Chondrocyte (in vitro differentiated cells): ENCODE measurements at regions not wholly inside any gene's neighbourhood (a gene's known extent, or its start where the extent isn't known, plus 50 kb on each side); places are given as distances from the start of the nearest gene placed in this dataset.
"Not testable (repeated sequence)": the region's sequence is repeated elsewhere in the genome, so short reads cannot be mapped to it uniquely, and the experiment has no call there.

Source experiments
- DNase-seq: peaks from one replicate; pipeline ENCODE4 v3.0.0; 2021; ENCODE audit warnings: mixed read lengths, low spot score
- H3K27ac Mint-ChIP-seq: one replicate; pipeline ENCODE4 v1.8.0; 2021; ENCODE audit warnings: mild to moderate bottlenecking, moderate library complexity, mixed read lengths; ENCODE audit not compliant: unreplicated experiment
- H3K27me3 Mint-ChIP-seq: 2 replicates; pipeline ENCODE4 v1.8.0; 2021; ENCODE audit warnings: low read depth, mixed read lengths
- H3K36me3 Mint-ChIP-seq: 2 replicates; pipeline ENCODE4 v1.8.0; 2021; ENCODE audit warnings: low read depth, mixed read lengths
- H3K4me1 Mint-ChIP-seq: 2 replicates; pipeline ENCODE4 v1.8.0; 2021; ENCODE audit warnings: low read depth, mild to moderate bottlenecking, mixed read lengths
- H3K4me3 Mint-ChIP-seq: one replicate; pipeline ENCODE4 v1.8.0; 2021; ENCODE audit warnings: mild to moderate bottlenecking, moderate library complexity, mixed read lengths; ENCODE audit not compliant: unreplicated experiment
- H3K9me3 Mint-ChIP-seq: 2 replicates; pipeline ENCODE4 v1.8.0; 2021; ENCODE audit warnings: low read depth, mixed read lengths
- TF ChIP-seq, protein P1 (sequence below): fragments of 200-600 bp; sonication (generic); IDR thresholded peaks from 2 replicates; pipeline ENCODE4 v1.5.0; 2021; ENCODE audit warnings: antibody characterized with exemption, mild to moderate bottlenecking, moderate library complexity

GRCh38 chr12:126963825-126964224, 1303.1 kb upstream of the TMEM132C start:
- no peaks in the 10 kb centered on the region for H3K27me3 Mint-ChIP-seq
- H3K9me3 Mint-ChIP-seq = peaks cover 15% of the 10 kb centered on the region
- H3K27ac Mint-ChIP-seq = no peak overlapping the region
- no peaks in the 10 kb centered on the region for H3K4me1 Mint-ChIP-seq
- H3K4me3 Mint-ChIP-seq = no peak overlapping the region
- TF ChIP-seq, protein P1, sequence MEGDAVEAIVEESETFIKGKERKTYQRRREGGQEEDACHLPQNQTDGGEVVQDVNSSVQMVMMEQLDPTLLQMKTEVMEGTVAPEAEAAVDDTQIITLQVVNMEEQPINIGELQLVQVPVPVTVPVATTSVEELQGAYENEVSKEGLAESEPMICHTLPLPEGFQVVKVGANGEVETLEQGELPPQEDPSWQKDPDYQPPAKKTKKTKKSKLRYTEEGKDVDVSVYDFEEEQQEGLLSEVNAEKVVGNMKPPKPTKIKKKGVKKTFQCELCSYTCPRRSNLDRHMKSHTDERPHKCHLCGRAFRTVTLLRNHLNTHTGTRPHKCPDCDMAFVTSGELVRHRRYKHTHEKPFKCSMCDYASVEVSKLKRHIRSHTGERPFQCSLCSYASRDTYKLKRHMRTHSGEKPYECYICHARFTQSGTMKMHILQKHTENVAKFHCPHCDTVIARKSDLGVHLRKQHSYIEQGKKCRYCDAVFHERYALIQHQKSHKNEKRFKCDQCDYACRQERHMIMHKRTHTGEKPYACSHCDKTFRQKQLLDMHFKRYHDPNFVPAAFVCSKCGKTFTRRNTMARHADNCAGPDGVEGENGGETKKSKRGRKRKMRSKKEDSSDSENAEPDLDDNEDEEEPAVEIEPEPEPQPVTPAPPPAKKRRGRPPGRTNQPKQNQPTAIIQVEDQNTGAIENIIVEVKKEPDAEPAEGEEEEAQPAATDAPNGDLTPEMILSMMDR = no peak
- no peaks in the 10 kb centered on the region for H3K36me3 Mint-ChIP-seq
- no peak for DNase-seq

DNA sequence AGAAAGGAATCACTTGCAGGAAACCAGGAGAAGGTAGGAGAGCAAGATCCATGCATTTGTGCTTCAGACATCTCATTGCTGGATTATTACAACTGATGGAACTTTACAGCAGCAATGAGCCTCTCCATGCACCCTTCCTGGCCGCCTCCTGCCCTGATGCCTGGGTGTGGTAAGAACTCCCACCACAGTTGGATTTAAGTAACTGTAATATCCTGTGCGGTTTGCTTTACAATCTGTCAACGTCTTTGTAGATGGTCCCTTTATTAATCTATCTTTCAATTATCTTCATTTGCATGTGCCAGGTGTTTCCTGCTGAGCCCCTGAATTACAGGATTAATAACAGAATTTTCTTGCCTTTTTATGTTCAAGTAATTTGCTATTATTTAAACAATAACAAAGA, 1300.5 kb upstream of the TMEM132C start:
- H3K4me3 Mint-ChIP-seq = no peak overlapping the region
- H3K27me3 Mint-ChIP-seq = no peaks in the 10 kb centered on the region
- H3K36me3 Mint-ChIP-seq = no peaks in the 10 kb centered on the region
- H3K9me3 Mint-ChIP-seq = peaks cover 16% of the 10 kb centered on the region
- H3K4me1 Mint-ChIP-seq = no peaks in the 10 kb centered on the region
- TF ChIP-seq, protein P1 = no peak
- no peak overlapping the region for H3K27ac Mint-ChIP-seq
- no peak for DNase-seq

- H3K36me3 Mint-ChIP-seq = no peaks in the 10 kb centered on the region
- TF ChIP-seq, protein P1 = no peak
Measured at GRCh38 chr12:126967152-126967551, 1299.8 kb upstream of the TMEM132C start.

GRCh38 chr12:126974779-126975178, 1292.2 kb upstream of the TMEM132C start:
- peaks cover 10% of the 10 kb centered on the region for H3K9me3 Mint-ChIP-seq
- TF ChIP-seq, protein P1 = no peak
- H3K4me3 Mint-ChIP-seq = no peak overlapping the region
- H3K36me3 Mint-ChIP-seq = no peaks in the 10 kb centered on the region
- no peak for DNase-seq
- H3K27ac Mint-ChIP-seq = no peak overlapping the region
- no peaks in the 10 kb centered on the region for H3K4me1 Mint-ChIP-seq
- no peaks in the 10 kb centered on the region for H3K27me3 Mint-ChIP-seq

More at GRCh38 chr12:126967152-126967551, 1299.8 kb upstream of the TMEM132C start:
- no peaks in the 10 kb centered on the region for H3K27me3 Mint-ChIP-seq
- H3K9me3 Mint-ChIP-seq = peaks cover 16% of the 10 kb centered on the region
- no peak overlapping the region for H3K27ac Mint-ChIP-seq
- H3K4me3 Mint-ChIP-seq = no peak overlapping the region
- DNase-seq = no peak
- no peaks in the 10 kb centered on the region for H3K4me1 Mint-ChIP-seq

- Mint-ChIP-seq H3K4me1 (no peaks in the 10 kb centered on the region), H3K4me3 (no peak overlapping the region), H3K27ac (no peak overlapping the region), H3K36me3 (no peaks in the 10 kb centered on the region), H3K27me3 (no peaks in the 10 kb centered on the region), H3K9me3 (peaks cover 5% of the 10 kb centered on the region)
- no peak for DNase-seq
- TF ChIP-seq, protein P1 = no peak
Measured at GRCh38 chr12:126976579-126976978, 1290.4 kb upstream of the TMEM132C start.

DNA sequence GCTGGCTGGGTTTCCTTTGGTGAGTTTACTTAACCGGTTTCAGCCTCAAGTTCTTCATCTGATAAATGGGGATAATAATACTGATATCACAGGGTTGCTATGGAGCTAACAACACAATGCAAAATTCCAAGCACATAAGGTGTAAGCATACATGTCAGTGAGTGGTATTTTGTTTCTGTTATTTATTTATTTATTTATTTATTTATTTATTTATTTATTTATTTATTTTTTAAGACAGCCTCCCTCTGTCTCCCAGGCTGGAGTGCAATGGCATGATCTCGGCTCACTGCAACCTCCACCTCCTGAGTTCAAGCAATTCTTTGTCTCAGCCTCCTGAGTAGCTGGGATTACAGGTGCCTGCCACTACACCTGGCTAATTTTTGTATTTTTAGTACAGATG, 1287.4 kb upstream of the TMEM132C start:
- not testable (repeated sequence) for H3K36me3 Mint-ChIP-seq, H3K4me1 Mint-ChIP-seq, H3K27ac Mint-ChIP-seq, H3K9me3 Mint-ChIP-seq, H3K27me3 Mint-ChIP-seq, H3K4me3 Mint-ChIP-seq, DNase-seq
